ENCODE measurements at regions not wholly inside any gene's neighbourhood (a gene's known extent, or its start where the extent isn't known, plus 50 kb on each side); places are given as distances from the start of the nearest gene placed in this dataset.

DNA sequence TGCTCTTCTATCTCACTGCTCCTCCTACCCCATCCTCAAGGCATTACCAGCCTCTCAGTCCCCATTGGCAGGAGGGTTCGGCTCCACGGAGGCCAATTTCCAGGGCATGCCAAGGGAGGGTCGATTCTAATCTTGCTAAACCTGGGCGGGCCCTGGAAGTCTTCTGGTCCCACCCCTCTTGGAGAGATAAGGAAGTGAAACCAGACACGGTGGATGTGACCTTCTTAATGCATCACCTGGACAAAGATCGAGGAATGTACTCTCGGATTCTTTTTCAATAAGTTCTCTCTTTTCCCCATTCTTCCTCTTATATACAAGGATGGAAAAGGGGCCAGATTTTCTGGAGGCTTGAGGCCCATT lies 112.2 kb upstream of the ARMC2 start:
- Histone ChIP-seq H3K27ac (ENCODE audit: low read depth) (peak overlapping the region; percentile 72; the same call in 1 of the 2 replicates), H3F3A (replicated peaks; ENCODE audit: low read depth) (no peaks in the 10 kb centered on the region), H2AFZ (0 out of 2 replicates have a peak overlapping the region, but pooled peaks have one; percentile 57), H3K27me3 (ENCODE audit: insufficient read depth) (0 out of 2 replicates have a peak, but pooled peaks cover 10% of the 10 kb centered on the region), H4K20me1 (replicated peaks; ENCODE audit: insufficient read depth) (no peaks in the 10 kb centered on the region), H3K4me2 (peak overlapping the region; percentile 62), H3K79me2 (replicated peaks; ENCODE audit: insufficient read depth) (no peaks in the 10 kb centered on the region), H3K9me2 (ENCODE audit: insufficient read depth) (no peaks in the 10 kb centered on the region; the same call in 1 of the 2 replicates), H3K36me3 (ENCODE audit: insufficient read depth) (no peaks in the 10 kb centered on the region), H3K4me1 (ENCODE audit: insufficient read depth) (peaks cover 46% of the 10 kb centered on the region), H3K4me3 (no peak overlapping the region)
- peak; percentile 34 for ATAC-seq
- Mint-ChIP-seq H3K4me1 (peaks cover 41% of the 10 kb centered on the region), H3K9me3 (no peaks in the 10 kb centered on the region), H3K4me3 (no peak overlapping the region), H3K36me3 (ENCODE audit: low read depth) (no peaks in the 10 kb centered on the region), H3K27ac (no peak overlapping the region), H3K27me3 (ENCODE audit: insufficient read depth, low read depth, poor library complexity) (peaks cover 11% of the 10 kb centered on the region)
- peak; percentile 53 for DNase-seq (ENCODE audit: low spot score)
- no peak for TF ChIP-seq EZH2 (IDR thresholded peaks at IDR 0.05; ENCODE audit: low read depth, unreplicated experiment)
- TF ChIP-seq POLR2AphosphoS5 (IDR thresholded peaks at IDR 0.05; ENCODE audit: low read depth) = no peak
- TF ChIP-seq ZNF331 (CRISPR knock-in tag; IDR thresholded peaks at IDR 0.05; ENCODE audit: low read depth) = no peak
- no peak for TF ChIP-seq STAT1 (IDR thresholded peaks at IDR 0.05; ENCODE audit: unreplicated experiment)
- TF ChIP-seq, protein P1, sequence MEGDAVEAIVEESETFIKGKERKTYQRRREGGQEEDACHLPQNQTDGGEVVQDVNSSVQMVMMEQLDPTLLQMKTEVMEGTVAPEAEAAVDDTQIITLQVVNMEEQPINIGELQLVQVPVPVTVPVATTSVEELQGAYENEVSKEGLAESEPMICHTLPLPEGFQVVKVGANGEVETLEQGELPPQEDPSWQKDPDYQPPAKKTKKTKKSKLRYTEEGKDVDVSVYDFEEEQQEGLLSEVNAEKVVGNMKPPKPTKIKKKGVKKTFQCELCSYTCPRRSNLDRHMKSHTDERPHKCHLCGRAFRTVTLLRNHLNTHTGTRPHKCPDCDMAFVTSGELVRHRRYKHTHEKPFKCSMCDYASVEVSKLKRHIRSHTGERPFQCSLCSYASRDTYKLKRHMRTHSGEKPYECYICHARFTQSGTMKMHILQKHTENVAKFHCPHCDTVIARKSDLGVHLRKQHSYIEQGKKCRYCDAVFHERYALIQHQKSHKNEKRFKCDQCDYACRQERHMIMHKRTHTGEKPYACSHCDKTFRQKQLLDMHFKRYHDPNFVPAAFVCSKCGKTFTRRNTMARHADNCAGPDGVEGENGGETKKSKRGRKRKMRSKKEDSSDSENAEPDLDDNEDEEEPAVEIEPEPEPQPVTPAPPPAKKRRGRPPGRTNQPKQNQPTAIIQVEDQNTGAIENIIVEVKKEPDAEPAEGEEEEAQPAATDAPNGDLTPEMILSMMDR (conservative IDR thresholded peaks at IDR 0.05; ENCODE audit: low read depth in 2 of 2) = no peak
- TF ChIP-seq, protein P2, sequence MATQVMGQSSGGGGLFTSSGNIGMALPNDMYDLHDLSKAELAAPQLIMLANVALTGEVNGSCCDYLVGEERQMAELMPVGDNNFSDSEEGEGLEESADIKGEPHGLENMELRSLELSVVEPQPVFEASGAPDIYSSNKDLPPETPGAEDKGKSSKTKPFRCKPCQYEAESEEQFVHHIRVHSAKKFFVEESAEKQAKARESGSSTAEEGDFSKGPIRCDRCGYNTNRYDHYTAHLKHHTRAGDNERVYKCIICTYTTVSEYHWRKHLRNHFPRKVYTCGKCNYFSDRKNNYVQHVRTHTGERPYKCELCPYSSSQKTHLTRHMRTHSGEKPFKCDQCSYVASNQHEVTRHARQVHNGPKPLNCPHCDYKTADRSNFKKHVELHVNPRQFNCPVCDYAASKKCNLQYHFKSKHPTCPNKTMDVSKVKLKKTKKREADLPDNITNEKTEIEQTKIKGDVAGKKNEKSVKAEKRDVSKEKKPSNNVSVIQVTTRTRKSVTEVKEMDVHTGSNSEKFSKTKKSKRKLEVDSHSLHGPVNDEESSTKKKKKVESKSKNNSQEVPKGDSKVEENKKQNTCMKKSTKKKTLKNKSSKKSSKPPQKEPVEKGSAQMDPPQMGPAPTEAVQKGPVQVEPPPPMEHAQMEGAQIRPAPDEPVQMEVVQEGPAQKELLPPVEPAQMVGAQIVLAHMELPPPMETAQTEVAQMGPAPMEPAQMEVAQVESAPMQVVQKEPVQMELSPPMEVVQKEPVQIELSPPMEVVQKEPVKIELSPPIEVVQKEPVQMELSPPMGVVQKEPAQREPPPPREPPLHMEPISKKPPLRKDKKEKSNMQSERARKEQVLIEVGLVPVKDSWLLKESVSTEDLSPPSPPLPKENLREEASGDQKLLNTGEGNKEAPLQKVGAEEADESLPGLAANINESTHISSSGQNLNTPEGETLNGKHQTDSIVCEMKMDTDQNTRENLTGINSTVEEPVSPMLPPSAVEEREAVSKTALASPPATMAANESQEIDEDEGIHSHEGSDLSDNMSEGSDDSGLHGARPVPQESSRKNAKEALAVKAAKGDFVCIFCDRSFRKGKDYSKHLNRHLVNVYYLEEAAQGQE (IDR thresholded peaks at IDR 0.05; ENCODE audit: unreplicated experiment) = no peak
- TF ChIP-seq NANOG (IDR thresholded peaks at IDR 0.05; ENCODE audit: borderline replicate concordance) = no peak
- no peak for TF ChIP-seq ZNF114 (CRISPR knock-in tag; IDR thresholded peaks at IDR 0.05)
- no peak for TF ChIP-seq JUNB (IDR thresholded peaks at IDR 0.05; ENCODE audit: unreplicated experiment)
- TF ChIP-seq, protein P3, sequence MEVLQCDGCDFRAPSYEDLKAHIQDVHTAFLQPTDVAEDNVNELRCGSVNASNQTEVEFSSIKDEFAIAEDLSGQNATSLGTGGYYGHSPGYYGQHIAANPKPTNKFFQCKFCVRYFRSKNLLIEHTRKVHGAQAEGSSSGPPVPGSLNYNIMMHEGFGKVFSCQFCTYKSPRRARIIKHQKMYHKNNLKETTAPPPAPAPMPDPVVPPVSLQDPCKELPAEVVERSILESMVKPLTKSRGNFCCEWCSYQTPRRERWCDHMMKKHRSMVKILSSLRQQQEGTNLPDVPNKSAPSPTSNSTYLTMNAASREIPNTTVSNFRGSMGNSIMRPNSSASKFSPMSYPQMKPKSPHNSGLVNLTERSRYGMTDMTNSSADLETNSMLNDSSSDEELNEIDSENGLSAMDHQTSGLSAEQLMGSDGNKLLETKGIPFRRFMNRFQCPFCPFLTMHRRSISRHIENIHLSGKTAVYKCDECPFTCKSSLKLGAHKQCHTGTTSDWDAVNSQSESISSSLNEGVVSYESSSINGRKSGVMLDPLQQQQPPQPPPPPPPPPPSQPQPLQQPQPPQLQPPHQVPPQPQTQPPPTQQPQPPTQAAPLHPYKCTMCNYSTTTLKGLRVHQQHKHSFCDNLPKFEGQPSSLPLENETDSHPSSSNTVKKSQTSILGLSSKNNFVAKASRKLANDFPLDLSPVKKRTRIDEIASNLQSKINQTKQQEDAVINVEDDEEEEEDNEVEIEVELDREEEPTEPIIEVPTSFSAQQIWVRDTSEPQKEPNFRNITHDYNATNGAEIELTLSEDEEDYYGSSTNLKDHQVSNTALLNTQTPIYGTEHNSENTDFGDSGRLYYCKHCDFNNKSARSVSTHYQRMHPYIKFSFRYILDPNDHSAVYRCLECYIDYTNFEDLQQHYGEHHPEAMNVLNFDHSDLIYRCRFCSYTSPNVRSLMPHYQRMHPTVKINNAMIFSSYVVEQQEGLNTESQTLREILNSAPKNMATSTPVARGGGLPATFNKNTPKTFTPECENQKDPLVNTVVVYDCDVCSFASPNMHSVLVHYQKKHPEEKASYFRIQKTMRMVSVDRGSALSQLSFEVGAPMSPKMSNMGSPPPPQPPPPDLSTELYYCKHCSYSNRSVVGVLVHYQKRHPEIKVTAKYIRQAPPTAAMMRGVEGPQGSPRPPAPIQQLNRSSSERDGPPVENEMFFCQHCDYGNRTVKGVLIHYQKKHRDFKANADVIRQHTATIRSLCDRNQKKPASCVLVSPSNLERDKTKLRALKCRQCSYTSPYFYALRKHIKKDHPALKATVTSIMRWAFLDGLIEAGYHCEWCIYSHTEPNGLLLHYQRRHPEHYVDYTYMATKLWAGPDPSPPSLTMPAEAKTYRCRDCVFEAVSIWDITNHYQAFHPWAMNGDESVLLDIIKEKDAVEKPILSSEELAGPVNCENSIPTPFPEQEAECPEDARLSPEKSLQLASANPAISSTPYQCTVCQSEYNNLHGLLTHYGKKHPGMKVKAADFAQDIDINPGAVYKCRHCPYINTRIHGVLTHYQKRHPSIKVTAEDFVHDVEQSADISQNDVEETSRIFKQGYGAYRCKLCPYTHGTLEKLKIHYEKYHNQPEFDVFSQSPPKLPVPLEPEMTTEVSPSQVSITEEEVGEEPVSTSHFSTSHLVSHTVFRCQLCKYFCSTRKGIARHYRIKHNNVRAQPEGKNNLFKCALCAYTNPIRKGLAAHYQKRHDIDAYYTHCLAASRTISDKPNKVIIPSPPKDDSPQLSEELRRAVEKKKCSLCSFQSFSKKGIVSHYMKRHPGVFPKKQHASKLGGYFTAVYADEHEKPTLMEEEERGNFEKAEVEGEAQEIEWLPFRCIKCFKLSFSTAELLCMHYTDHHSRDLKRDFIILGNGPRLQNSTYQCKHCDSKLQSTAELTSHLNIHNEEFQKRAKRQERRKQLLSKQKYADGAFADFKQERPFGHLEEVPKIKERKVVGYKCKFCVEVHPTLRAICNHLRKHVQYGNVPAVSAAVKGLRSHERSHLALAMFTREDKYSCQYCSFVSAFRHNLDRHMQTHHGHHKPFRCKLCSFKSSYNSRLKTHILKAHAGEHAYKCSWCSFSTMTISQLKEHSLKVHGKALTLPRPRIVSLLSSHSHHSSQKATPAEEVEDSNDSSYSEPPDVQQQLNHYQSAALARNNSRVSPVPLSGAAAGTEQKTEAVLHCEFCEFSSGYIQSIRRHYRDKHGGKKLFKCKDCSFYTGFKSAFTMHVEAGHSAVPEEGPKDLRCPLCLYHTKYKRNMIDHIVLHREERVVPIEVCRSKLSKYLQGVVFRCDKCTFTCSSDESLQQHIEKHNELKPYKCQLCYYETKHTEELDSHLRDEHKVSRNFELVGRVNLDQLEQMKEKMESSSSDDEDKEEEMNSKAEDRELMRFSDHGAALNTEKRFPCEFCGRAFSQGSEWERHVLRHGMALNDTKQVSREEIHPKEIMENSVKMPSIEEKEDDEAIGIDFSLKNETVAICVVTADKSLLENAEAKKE (CRISPR knock-in tag; IDR thresholded peaks at IDR 0.05) = no peak
- TF ChIP-seq, protein P4, sequence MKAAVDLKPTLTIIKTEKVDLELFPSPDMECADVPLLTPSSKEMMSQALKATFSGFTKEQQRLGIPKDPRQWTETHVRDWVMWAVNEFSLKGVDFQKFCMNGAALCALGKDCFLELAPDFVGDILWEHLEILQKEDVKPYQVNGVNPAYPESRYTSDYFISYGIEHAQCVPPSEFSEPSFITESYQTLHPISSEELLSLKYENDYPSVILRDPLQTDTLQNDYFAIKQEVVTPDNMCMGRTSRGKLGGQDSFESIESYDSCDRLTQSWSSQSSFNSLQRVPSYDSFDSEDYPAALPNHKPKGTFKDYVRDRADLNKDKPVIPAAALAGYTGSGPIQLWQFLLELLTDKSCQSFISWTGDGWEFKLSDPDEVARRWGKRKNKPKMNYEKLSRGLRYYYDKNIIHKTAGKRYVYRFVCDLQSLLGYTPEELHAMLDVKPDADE (IDR thresholded peaks at IDR 0.05) = no peak
- no peak for TF ChIP-seq EZH2phosphoT487 (IDR thresholded peaks at IDR 0.05; ENCODE audit: unreplicated experiment)
- no peak for TF ChIP-seq CREB1 (CRISPR knock-in tag; IDR thresholded peaks at IDR 0.05; ENCODE audit: low read depth)

Data from GM23338 (cell line).